T-helper 1 cell (primary cell): ENCODE measurements at regions not wholly inside any gene's neighbourhood (a gene's known extent, or its start where the extent isn't known, plus 50 kb on each side); places are given as distances from the start of the nearest gene placed in this dataset.

Source experiments
- DNase-seq, 5 donors: peaks; one replicate each; pipeline ENCODE4 v3.0.0-alpha.2; 2012 to 2020

GRCh38 chr7:22909917-22910316 is 87.3 kb upstream of the TOMM7 start:
- DNase-seq, result no peak

- DNase-seq, result no peak
Observed at GRCh38 chr7:22907805-22908204, 85.2 kb upstream of the TOMM7 start.

GRCh38 chr7:22900784-22901183 is 78.1 kb upstream of the TOMM7 start:
- no peak for DNase-seq

GRCh38 chr7:22900101-22900500 is 77.5 kb upstream of the TOMM7 start:
- DNase-seq, result no peak

- peak in 1 of 5 donors; percentile 50 for DNase-seq
Observed at GRCh38 chr7:22896917-22897316, 74.3 kb upstream of the TOMM7 start.

- DNase-seq, result no peak
Observed at GRCh38 chr7:22895828-22896165, 73.1 kb upstream of the TOMM7 start.

GRCh38 chr7:22895140-22895827 is 72.6 kb upstream of the TOMM7 start:
- DNase-seq, result no peak

- DNase-seq, result no peak
Observed at GRCh38 chr7:22894546-22894945, 71.9 kb upstream of the TOMM7 start.

GRCh38 chr7:22890773-22891172 is 68.1 kb upstream of the TOMM7 start:
- no peak for DNase-seq

GRCh38 chr7:22885797-22886261 is 63.2 kb upstream of the TOMM7 start:
- peak in 2 of 5 donors; percentile 13 to 95 for DNase-seq

- peak in 1 of 5 donors; percentile 71 for DNase-seq
Observed at GRCh38 chr7:22884911-22885788, 62.5 kb upstream of the TOMM7 start.

GRCh38 chr7:22882106-22882505 is 59.5 kb upstream of the TOMM7 start:
- no peak for DNase-seq

GRCh38 chr7:22879709-22880306 is 57.2 kb upstream of the TOMM7 start:
- no peak for DNase-seq

- no peak for DNase-seq
Observed at GRCh38 chr7:22879280-22879679, 56.6 kb upstream of the TOMM7 start.

GRCh38 chr7:22876986-22877729 is 54.5 kb upstream of the TOMM7 start:
- no peak for DNase-seq

- no peak for DNase-seq
Observed at GRCh38 chr7:22875470-22875869, 52.8 kb upstream of the TOMM7 start.

GRCh38 chr7:22874904-22875303 is 52.3 kb upstream of the TOMM7 start:
- DNase-seq, result no peak
